ENCODE measurements at regions not wholly inside any gene's neighbourhood (a gene's known extent, or its start where the extent isn't known, plus 50 kb on each side); places are given as distances from the start of the nearest gene placed in this dataset.

- ATAC-seq (ENCODE audit: low FRiP score in 2 of 2) = no peak
- Histone ChIP-seq H3K27me3 (no peaks in the 10 kb centered on the region), H3K36me3 (no peaks in the 10 kb centered on the region), H3K27ac (no peak overlapping the region), H3K9me3 (no peaks in the 10 kb centered on the region), H3K4me3 (no peak overlapping the region), H3K4me1 (no peaks in the 10 kb centered on the region)
- no peak for TF ChIP-seq POLR2A (IDR thresholded peaks at IDR 0.05)
- TF ChIP-seq CTCF (IDR thresholded peaks at IDR 0.05) = no peak
- TF ChIP-seq POLR2AphosphoS5 (IDR thresholded peaks at IDR 0.05) = no peak
- no peak for TF ChIP-seq EP300 (IDR thresholded peaks at IDR 0.05)
- DNase-seq = no peak
- 87 to 93% methylated on average over 1 of the region's 1 CpG for WGBS, 2 donors
Measured at GRCh38 chr1:175894581-175894980, 151.2 kb upstream of the TNR start.

- Histone ChIP-seq H3K4me3 (no peak overlapping the region), H3K36me3 (no peaks in the 10 kb centered on the region), H3K4me1 (no peaks in the 10 kb centered on the region), H3K27ac (no peak overlapping the region), H3K9me3 (no peaks in the 10 kb centered on the region), H3K27me3 (no peaks in the 10 kb centered on the region)
- WGBS, 2 donors = 67 to 79% methylated on average over 3 of the region's 3 CpGs
- TF ChIP-seq POLR2AphosphoS5 (IDR thresholded peaks at IDR 0.05) (no peak), POLR2A (IDR thresholded peaks at IDR 0.05) (no peak), EP300 (IDR thresholded peaks at IDR 0.05) (no peak), CTCF (IDR thresholded peaks at IDR 0.05) (no peak)
- no peak for DNase-seq
- ATAC-seq (ENCODE audit: low FRiP score in 2 of 2) = no peak
Measured at GRCh38 chr1:175893192-175893591, 149.8 kb upstream of the TNR start.

GRCh38 chr1:175892686-175893085 lies 149.3 kb upstream of the TNR start:
- DNase-seq (no peak), ATAC-seq (ENCODE audit: low FRiP score in 2 of 2) (no peak)
- Histone ChIP-seq H3K27ac (no peak overlapping the region), H3K9me3 (no peaks in the 10 kb centered on the region), H3K27me3 (no peaks in the 10 kb centered on the region), H3K36me3 (no peaks in the 10 kb centered on the region), H3K4me1 (peaks cover 0 to 1% (median 0%) of the 10 kb centered on the region in 4 donors), H3K4me3 (no peak overlapping the region)
- 71 to 74% methylated on average over 5 of the region's 5 CpGs for WGBS, 2 donors
- TF ChIP-seq CTCF (IDR thresholded peaks at IDR 0.05) = no peak
- no peak for TF ChIP-seq EP300 (IDR thresholded peaks at IDR 0.05)
- TF ChIP-seq POLR2AphosphoS5 (IDR thresholded peaks at IDR 0.05) = no peak
- no peak for TF ChIP-seq POLR2A (IDR thresholded peaks at IDR 0.05)

- ATAC-seq (ENCODE audit: low FRiP score in 2 of 2) (no peak), DNase-seq (no peak)
- H3K27me3 ChIP-seq = no peaks in the 10 kb centered on the region
- no peaks in the 10 kb centered on the region for H3K36me3 ChIP-seq
- 78% methylated on average over 10 of the region's 10 CpGs for WGBS, 2 donors
- no peak for TF ChIP-seq CTCF (IDR thresholded peaks at IDR 0.05)
- no peak for TF ChIP-seq EP300 (IDR thresholded peaks at IDR 0.05)
- H3K9me3 ChIP-seq = no peaks in the 10 kb centered on the region
- H3K27ac ChIP-seq = no peak overlapping the region
- peaks cover 0 to 4% (median 0%) of the 10 kb centered on the region in 4 donors for H3K4me1 ChIP-seq
- H3K4me3 ChIP-seq = no peak overlapping the region
Measured at GRCh38 chr1:175891783-175892309, 148.5 kb upstream of the TNR start.

GRCh38 chr1:175890958-175891357 lies 147.6 kb upstream of the TNR start:
- Histone ChIP-seq H3K36me3 (no peaks in the 10 kb centered on the region), H3K4me3 (no peak overlapping the region), H3K9me3 (no peaks in the 10 kb centered on the region), H3K4me1 (peaks cover 0 to 4% (median 0%) of the 10 kb centered on the region in 4 donors), H3K27me3 (no peaks in the 10 kb centered on the region), H3K27ac (no peak overlapping the region)
- ATAC-seq (ENCODE audit: low FRiP score in 2 of 2) (no peak), DNase-seq (no peak)
- TF ChIP-seq POLR2A (IDR thresholded peaks at IDR 0.05) (no peak), CTCF (IDR thresholded peaks at IDR 0.05) (no peak), EP300 (IDR thresholded peaks at IDR 0.05) (no peak), POLR2AphosphoS5 (IDR thresholded peaks at IDR 0.05) (no peak)
- WGBS, 2 donors = 94 to 97% methylated on average over 5 to 7 of the region's 7 CpGs
